ENCODE measurements at regions not wholly inside any gene's neighbourhood (a gene's known extent, or its start where the extent isn't known, plus 50 kb on each side); places are given as distances from the start of the nearest gene placed in this dataset.

GRCh38 chr14:80388980-80389711 is 177.8 kb upstream of the DIO2 start:
- CTCF ChIA-PET: no interaction called here
- H3K4me1 Mint-ChIP-seq: peaks cover 9% of the 10 kb centered on the region
- TF ChIP-seq TCF7 (CRISPR knock-in tag; IDR thresholded peaks at IDR 0.05; ENCODE audit: low read depth) (no peak), GTF2I (CRISPR knock-in tag; conservative IDR thresholded peaks at IDR 0.05) (no peak), OVOL2 (CRISPR knock-in tag; IDR thresholded peaks at IDR 0.05; ENCODE audit: borderline replicate concordance) (no peak), MXD4 (CRISPR knock-in tag; IDR thresholded peaks at IDR 0.05; ENCODE audit: borderline replicate concordance) (no peak), ZNF512 (CRISPR knock-in tag; IDR thresholded peaks at IDR 0.05; ENCODE audit: borderline replicate concordance) (no peak), CTCF (IDR thresholded peaks at IDR 0.05) (no peak), ZNF232 (CRISPR knock-in tag; IDR thresholded peaks at IDR 0.05) (no peak), NFE2L1 (CRISPR knock-in tag; IDR thresholded peaks at IDR 0.05) (no peak), SP1 (CRISPR knock-in tag; conservative IDR thresholded peaks at IDR 0.05) (no peak), E2F5 (CRISPR knock-in tag; IDR thresholded peaks at IDR 0.05) (no peak), ZNF416 (CRISPR knock-in tag; IDR thresholded peaks at IDR 0.05) (no peak), GRHL2 (CRISPR knock-in tag; IDR thresholded peaks at IDR 0.05; ENCODE audit: insufficient replicate concordance, severe bottlenecking) (no peak), NR1H2 (CRISPR knock-in tag; IDR thresholded peaks at IDR 0.05) (no peak), SMAD3 (CRISPR knock-in tag; IDR thresholded peaks at IDR 0.05; ENCODE audit: borderline replicate concordance) (no peak), RELA (CRISPR knock-in tag; IDR thresholded peaks at IDR 0.05; ENCODE audit: borderline replicate concordance) (no peak), ZNF263 (CRISPR knock-in tag; IDR thresholded peaks at IDR 0.05; ENCODE audit: low read depth) (no peak), HMGA2 (CRISPR knock-in tag; IDR thresholded peaks at IDR 0.05) (no peak), TEAD1 (CRISPR knock-in tag; IDR thresholded peaks at IDR 0.05) (no peak), NR2C2 (CRISPR knock-in tag; IDR thresholded peaks at IDR 0.05) (no peak)
- peaks cover 3% of the 10 kb centered on the region; the same call in 1 of the 2 replicates for H3K36me3 Mint-ChIP-seq
- H3K27ac Mint-ChIP-seq: no peak overlapping the region
- H3K27me3 Mint-ChIP-seq (ENCODE audit: low read depth): peaks cover 3% of the 10 kb centered on the region; the same call in 1 of the 2 replicates
- peaks cover 8% of the 10 kb centered on the region for H3K9me3 Mint-ChIP-seq
- ATAC-seq (no peak), DNase-seq (ENCODE audit: low spot score) (no peak)
- no peak overlapping the region for H3K4me3 Mint-ChIP-seq
- POLR2A ChIA-PET: no interaction called here

GRCh38 chr14:80387563-80387981 is 176.3 kb upstream of the DIO2 start:
- DNase-seq (ENCODE audit: low spot score): no peak
- POLR2A ChIA-PET: no interaction called here
- ATAC-seq: no peak
- Mint-ChIP-seq H3K4me3 (no peak overlapping the region), H3K27me3 (ENCODE audit: low read depth) (peaks cover 3% of the 10 kb centered on the region; the same call in 1 of the 2 replicates), H3K4me1 (peaks cover 9% of the 10 kb centered on the region), H3K27ac (no peak overlapping the region), H3K36me3 (peaks cover 3% of the 10 kb centered on the region; the same call in 1 of the 2 replicates), H3K9me3 (peaks cover 16% of the 10 kb centered on the region)
- TF ChIP-seq ZNF416 (CRISPR knock-in tag; IDR thresholded peaks at IDR 0.05) (no peak), JAZF1 (CRISPR knock-in tag; IDR thresholded peaks at IDR 0.05) (no peak)
- CTCF ChIA-PET: no interaction called here

GRCh38 chr14:80385336-80385735 is 174.0 kb upstream of the DIO2 start:
- H3K27ac Mint-ChIP-seq: no peak overlapping the region
- peaks cover under 1% of the 10 kb centered on the region; the same call in 1 of the 2 replicates for H3K27me3 Mint-ChIP-seq (ENCODE audit: low read depth)
- DNase-seq (ENCODE audit: low spot score): no peak
- peaks cover 1% of the 10 kb centered on the region for H3K4me1 Mint-ChIP-seq
- no peak overlapping the region for H3K4me3 Mint-ChIP-seq
- POLR2A ChIA-PET: no interaction called here
- ATAC-seq: no peak
- H3K36me3 Mint-ChIP-seq: peaks cover 1% of the 10 kb centered on the region; the same call in 1 of the 2 replicates
- H3K9me3 Mint-ChIP-seq: peaks cover 18% of the 10 kb centered on the region
- CTCF ChIA-PET: no interaction called here
- TF ChIP-seq E2F5 (CRISPR knock-in tag; IDR thresholded peaks at IDR 0.05) (no peak), TEAD4 (CRISPR knock-in tag; IDR thresholded peaks at IDR 0.05) (no peak), ARID4B (CRISPR knock-in tag; IDR thresholded peaks at IDR 0.05; ENCODE audit: borderline replicate concordance) (no peak), FOXJ3 (CRISPR knock-in tag; IDR thresholded peaks at IDR 0.05; ENCODE audit: borderline replicate concordance) (no peak), RORB (CRISPR knock-in tag; IDR thresholded peaks at IDR 0.05) (no peak), ZNF423 (CRISPR knock-in tag; IDR thresholded peaks at IDR 0.05) (no peak)
